Activated CD8-positive, alpha-beta T cell treated with anti-CD3 and anti-CD28 coated beads for 36 hours (primary cell): ENCODE measurements at regions not wholly inside any gene's neighbourhood (a gene's known extent, or its start where the extent isn't known, plus 50 kb on each side); places are given as distances from the start of the nearest gene placed in this dataset.

Source experiments
- ATAC-seq: fragments of 200-7000 bp; cut with Tn5 transposase; one replicate; pipeline ENCODE4 v1.10.0; 2021; ENCODE audit warnings: mild to moderate bottlenecking, moderate library complexity
- CTCF ChIA-PET: fragments of 350-600 bp; sonication (Branson Sonifier 250); formaldehyde crosslinking; loops from one replicate; lab custom pipeline; 2021; ENCODE audit warnings: antibody characterized with exemption; lab: Charles Lee
- POLR2A ChIA-PET: fragments of 350-600 bp; sonication (Branson Sonifier 250); formaldehyde crosslinking; loops from one replicate; lab custom pipeline; 2021; ENCODE audit warnings: antibody characterized with exemption; lab: Charles Lee
- DNase-seq: peaks from one replicate; pipeline ENCODE4 v3.0.0-alpha.2; 2020
- H3K27ac Mint-ChIP-seq: one replicate; pipeline ENCODE4 v1.8.0; 2021; ENCODE audit warnings: mild to moderate bottlenecking, mixed read lengths
- H3K27me3 Mint-ChIP-seq: one replicate; pipeline ENCODE4 v1.8.0; 2021; ENCODE audit warnings: mixed read lengths
- H3K36me3 Mint-ChIP-seq: one replicate; pipeline ENCODE4 v1.8.0; 2021; ENCODE audit warnings: low read depth, mixed read lengths
- H3K4me1 Mint-ChIP-seq: one replicate; pipeline ENCODE4 v1.8.0; 2021; ENCODE audit warnings: low read depth, mixed read lengths
- H3K4me3 Mint-ChIP-seq: one replicate; pipeline ENCODE4 v1.8.0; 2021; ENCODE audit warnings: mild to moderate bottlenecking, moderate library complexity, mixed read lengths
- H3K9me3 Mint-ChIP-seq: one replicate; pipeline ENCODE4 v1.8.0; 2021; ENCODE audit warnings: mixed read lengths
- intact Hi-C: fragments of 100-400 bp; cut with micrococcal nuclease; formaldehyde crosslinking; loops from one replicate; pipeline ENCODE4 v1.10.0; 2022
- TF ChIP-seq, protein P1 (sequence below): fragments of 200-600 bp; IDR thresholded peaks from one replicate; pipeline ENCODE4 v1.8.0; 2022; ENCODE audit warnings: antibody characterized with exemption, mild to moderate bottlenecking

DNA sequence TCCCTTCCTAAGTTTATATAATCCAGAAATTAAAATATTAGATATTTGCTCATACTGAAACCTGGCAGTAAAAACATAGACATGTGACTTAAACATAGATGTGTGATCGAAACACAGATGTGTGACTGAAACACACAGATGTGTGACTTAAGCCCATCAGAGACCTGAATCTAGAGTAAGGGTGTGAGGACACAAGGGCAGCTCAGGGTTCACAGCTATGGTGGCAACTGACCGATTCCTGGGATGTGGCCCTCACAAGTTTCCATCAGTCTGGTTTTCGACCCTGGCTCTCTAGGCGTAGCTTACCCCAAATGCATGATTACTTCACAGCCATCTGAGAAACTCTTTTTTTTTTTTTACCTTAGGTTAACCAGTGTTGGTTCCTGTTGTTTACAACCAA lies 137.0 kb downstream of the NRN1 start:
- DNase-seq, result no peak
- TF ChIP-seq, protein P1, sequence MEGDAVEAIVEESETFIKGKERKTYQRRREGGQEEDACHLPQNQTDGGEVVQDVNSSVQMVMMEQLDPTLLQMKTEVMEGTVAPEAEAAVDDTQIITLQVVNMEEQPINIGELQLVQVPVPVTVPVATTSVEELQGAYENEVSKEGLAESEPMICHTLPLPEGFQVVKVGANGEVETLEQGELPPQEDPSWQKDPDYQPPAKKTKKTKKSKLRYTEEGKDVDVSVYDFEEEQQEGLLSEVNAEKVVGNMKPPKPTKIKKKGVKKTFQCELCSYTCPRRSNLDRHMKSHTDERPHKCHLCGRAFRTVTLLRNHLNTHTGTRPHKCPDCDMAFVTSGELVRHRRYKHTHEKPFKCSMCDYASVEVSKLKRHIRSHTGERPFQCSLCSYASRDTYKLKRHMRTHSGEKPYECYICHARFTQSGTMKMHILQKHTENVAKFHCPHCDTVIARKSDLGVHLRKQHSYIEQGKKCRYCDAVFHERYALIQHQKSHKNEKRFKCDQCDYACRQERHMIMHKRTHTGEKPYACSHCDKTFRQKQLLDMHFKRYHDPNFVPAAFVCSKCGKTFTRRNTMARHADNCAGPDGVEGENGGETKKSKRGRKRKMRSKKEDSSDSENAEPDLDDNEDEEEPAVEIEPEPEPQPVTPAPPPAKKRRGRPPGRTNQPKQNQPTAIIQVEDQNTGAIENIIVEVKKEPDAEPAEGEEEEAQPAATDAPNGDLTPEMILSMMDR, result no peak
- peaks cover 13% of the 10 kb centered on the region for H3K36me3 Mint-ChIP-seq
- no peaks in the 10 kb centered on the region for H3K27me3 Mint-ChIP-seq
- H3K4me1 Mint-ChIP-seq, result peaks cover 51% of the 10 kb centered on the region
- H3K9me3 Mint-ChIP-seq, result peaks cover 17% of the 10 kb centered on the region
- H3K27ac Mint-ChIP-seq, result peak overlapping the region; percentile 73
- H3K4me3 Mint-ChIP-seq, result no peak overlapping the region
- ChIA-PET CTCF (no interaction called here), POLR2A (interaction anchor here (0.6 kb wide), 1 partner anchor 694 kb away, joined by 3 read pairs; no protein-coding TSS in a partner anchor)
- no peak for ATAC-seq
- intact Hi-C loops, result no loop called here

DNA sequence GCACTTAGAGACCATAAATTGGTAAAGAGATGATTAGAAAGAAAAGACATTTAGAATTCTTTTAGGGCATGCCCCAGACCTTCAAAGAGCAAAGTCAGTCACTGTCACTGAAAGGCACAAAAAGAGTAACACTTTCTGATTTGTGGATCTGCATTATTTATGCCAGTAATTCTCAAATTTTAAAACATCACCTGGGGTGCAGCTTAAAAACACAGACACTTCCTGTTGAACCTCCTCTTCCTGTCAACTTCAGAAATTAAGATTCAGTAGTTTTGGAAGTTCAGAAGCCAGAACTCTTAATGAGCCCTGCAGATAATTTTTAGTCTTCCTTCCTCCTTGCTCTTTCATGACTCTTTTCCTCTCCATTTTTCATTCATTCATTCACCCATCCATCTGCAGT lies 137.5 kb downstream of the NRN1 start:
- Mint-ChIP-seq H3K9me3 (peaks cover 17% of the 10 kb centered on the region), H3K36me3 (peaks cover 13% of the 10 kb centered on the region), H3K27ac (peak overlapping the region; percentile 73), H3K27me3 (no peaks in the 10 kb centered on the region), H3K4me1 (peaks cover 51% of the 10 kb centered on the region), H3K4me3 (no peak overlapping the region)
- ATAC-seq (no peak), DNase-seq (no peak)
- intact Hi-C loops, result no loop called here
- ChIA-PET POLR2A (interaction anchor here (0.6 kb wide), 1 partner anchor 694 kb away, joined by 3 read pairs; no protein-coding TSS in a partner anchor), CTCF (no interaction called here)
- TF ChIP-seq, protein P1, result no peak

DNA sequence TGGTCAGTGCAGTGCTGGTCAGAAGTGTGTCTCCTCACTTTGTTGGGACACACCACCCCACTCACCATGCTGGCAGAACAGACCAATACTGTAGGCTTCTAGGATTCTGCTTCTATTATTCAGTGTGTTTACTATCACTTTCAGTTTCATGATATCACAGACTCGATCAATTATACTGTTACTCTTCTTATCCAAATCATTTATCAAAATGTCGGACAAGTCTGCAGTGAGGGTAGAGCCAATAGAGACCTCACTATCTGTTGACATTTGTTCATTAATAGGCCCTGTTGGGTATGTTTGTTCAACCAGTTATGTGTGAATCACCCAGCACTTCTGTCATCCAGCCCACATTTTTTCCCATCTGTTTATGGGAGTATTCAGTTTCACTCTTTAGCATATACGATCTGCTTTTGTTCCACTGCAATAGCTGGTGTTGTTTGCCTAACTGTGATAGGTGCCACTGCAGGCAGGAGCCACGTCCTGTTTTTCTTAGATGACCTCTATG lies 140.1 kb downstream of the NRN1 start:
- peaks cover 45% of the 10 kb centered on the region for H3K4me1 Mint-ChIP-seq
- H3K27me3 Mint-ChIP-seq, result no peaks in the 10 kb centered on the region
- H3K27ac Mint-ChIP-seq, result peak overlapping the region; percentile 87
- peaks cover 11% of the 10 kb centered on the region for H3K36me3 Mint-ChIP-seq
- peak; percentile 32 for DNase-seq
- H3K4me3 Mint-ChIP-seq, result peak overlapping the region; percentile 68
- POLR2A ChIA-PET, result interaction anchor here (0.6 kb wide), 1 partner anchor 137 kb away, joined by 3 read pairs; no protein-coding TSS in a partner anchor
- CTCF ChIA-PET, result no interaction called here
- peaks cover 10% of the 10 kb centered on the region for H3K9me3 Mint-ChIP-seq
- TF ChIP-seq, protein P1, result no peak
- intact Hi-C loops, result no loop called here
- ATAC-seq, result peak; percentile 64

DNA sequence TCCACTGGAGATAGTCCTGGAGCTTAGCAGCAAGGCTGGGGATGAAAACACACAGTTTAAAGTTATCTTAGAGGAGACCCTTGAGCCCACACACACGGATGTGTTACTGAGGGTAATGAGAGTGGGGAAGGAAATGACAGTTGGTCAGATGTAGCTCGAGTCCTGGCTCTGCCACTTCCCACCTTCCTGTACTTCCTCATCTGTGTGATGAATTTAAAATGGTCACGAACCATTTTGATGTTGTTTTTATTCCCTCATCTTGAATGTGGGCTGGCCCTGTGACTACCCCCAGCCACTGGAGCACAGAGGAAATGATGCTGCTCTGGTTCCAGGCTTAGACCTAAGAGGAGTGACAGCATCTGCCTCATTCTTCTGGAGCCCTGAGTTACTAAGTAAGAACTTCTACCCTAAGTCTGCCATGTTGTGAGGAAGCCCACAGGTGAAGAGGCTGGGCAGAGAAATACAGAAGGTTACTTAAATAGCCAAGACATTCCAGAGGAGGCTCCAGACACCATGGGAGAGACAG lies 141.2 kb downstream of the NRN1 start:
- ChIA-PET POLR2A (no interaction called here), CTCF (no interaction called here)
- Mint-ChIP-seq H3K4me3 (no peak overlapping the region), H3K27me3 (no peaks in the 10 kb centered on the region), H3K27ac (peak overlapping the region; percentile 23), H3K9me3 (peaks cover 7% of the 10 kb centered on the region), H3K36me3 (peaks cover 7% of the 10 kb centered on the region), H3K4me1 (peaks cover 40% of the 10 kb centered on the region)
- intact Hi-C loops, result no loop called here
- ATAC-seq (peak; percentile 26), DNase-seq (peak; percentile 20)
- TF ChIP-seq, protein P1, result no peak

DNA sequence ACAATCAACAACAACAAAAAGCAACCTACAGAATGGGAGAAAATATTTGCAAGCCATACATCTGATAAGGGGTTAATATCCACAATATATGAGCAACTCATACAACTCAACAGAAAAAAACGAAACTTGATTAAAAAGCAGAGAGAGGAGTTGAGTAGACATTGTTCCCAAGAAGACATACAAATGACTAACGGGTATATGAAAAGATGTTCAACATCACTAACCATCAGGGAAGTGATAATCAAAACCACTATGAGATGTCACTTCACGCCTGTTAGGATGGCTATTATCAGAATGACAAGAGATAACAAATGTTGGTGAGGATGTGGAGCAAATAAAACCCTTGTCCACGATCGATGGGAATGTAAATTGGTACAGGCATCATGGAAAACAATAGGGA lies 145.9 kb downstream of the NRN1 start:
- TF ChIP-seq, protein P1, result no peak
- no peaks in the 10 kb centered on the region for H3K27me3 Mint-ChIP-seq
- H3K4me1 Mint-ChIP-seq, result peaks cover 10% of the 10 kb centered on the region
- H3K27ac Mint-ChIP-seq, result no peak overlapping the region
- H3K4me3 Mint-ChIP-seq, result no peak overlapping the region
- ChIA-PET CTCF (no interaction called here), POLR2A (no interaction called here)
- peaks cover 3% of the 10 kb centered on the region for H3K36me3 Mint-ChIP-seq
- no peak for ATAC-seq
- no peak for DNase-seq
- intact Hi-C loops, result no loop called here
- peaks cover 5% of the 10 kb centered on the region for H3K9me3 Mint-ChIP-seq
